ENCODE measurements at regions not wholly inside any gene's neighbourhood (a gene's known extent, or its start where the extent isn't known, plus 50 kb on each side); places are given as distances from the start of the nearest gene placed in this dataset.

DNA sequence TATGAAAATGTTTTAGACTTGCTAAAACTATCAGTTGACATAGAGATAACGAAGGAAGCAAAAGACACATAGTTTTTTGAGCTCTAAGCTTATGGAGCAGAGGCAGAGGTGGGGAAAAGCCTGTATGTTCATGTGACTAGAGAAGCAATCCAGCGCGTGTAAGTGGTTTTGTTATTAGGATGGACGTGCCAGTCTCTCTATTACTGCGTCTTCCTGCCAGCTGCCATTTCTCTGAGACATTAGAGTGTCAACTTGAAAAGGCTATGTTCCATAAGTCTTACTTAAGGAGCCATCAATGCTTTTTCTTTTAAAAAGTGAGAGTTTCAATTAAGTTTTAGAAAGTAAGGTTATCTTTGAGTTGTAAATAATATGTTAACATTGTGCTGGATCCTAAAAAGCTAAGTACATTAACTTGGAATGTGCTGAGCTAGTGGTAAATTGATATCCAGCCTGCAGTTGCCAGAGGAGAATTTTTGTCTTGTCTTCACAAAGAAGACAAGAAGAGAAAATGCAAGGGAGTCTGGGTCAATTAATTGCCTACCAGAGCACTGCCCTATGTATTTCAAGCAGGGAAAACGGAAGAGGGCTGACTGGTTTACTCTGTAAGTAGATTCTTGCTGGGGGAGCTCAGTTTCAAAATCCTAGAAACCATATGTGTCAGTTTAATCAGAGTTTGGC, 161.8 kb upstream of the B3GALT2 start:
- TF ChIP-seq, protein P1, sequence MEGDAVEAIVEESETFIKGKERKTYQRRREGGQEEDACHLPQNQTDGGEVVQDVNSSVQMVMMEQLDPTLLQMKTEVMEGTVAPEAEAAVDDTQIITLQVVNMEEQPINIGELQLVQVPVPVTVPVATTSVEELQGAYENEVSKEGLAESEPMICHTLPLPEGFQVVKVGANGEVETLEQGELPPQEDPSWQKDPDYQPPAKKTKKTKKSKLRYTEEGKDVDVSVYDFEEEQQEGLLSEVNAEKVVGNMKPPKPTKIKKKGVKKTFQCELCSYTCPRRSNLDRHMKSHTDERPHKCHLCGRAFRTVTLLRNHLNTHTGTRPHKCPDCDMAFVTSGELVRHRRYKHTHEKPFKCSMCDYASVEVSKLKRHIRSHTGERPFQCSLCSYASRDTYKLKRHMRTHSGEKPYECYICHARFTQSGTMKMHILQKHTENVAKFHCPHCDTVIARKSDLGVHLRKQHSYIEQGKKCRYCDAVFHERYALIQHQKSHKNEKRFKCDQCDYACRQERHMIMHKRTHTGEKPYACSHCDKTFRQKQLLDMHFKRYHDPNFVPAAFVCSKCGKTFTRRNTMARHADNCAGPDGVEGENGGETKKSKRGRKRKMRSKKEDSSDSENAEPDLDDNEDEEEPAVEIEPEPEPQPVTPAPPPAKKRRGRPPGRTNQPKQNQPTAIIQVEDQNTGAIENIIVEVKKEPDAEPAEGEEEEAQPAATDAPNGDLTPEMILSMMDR (IDR thresholded peaks at IDR 0.05; ENCODE audit: borderline replicate concordance, insufficient read depth, low read depth, low read length), result no peak
- H3K4me3 ChIP-seq (ENCODE audit: low read depth, low read length), result no peak overlapping the region

GRCh38 chr1:193346085-193346484, 159.7 kb upstream of the B3GALT2 start:
- no peak overlapping the region for H3K4me3 ChIP-seq (ENCODE audit: low read depth, low read length)
- TF ChIP-seq, protein P1 (IDR thresholded peaks at IDR 0.05; ENCODE audit: borderline replicate concordance, insufficient read depth, low read depth, low read length), result no peak

DNA sequence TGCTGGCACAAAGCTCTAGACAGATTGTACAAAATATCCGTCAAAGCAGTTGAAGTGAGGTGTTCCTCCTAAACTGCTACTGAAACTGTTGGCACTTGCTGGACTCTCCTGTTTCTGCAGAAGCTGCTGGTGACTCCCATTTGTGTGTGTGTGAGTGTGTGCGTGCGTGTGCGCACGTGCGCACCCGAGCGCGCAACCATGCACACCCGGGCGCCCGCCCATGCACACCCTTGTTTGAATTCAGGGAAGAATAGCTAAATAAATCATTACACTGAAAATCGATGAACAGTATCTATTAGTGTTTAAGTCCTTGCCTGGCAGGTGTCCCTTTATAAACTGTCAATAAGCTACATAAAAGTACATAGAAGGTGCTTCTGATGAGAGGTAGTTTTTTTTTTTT, 156.4 kb upstream of the B3GALT2 start:
- no peak overlapping the region for H3K4me3 ChIP-seq (ENCODE audit: low read depth, low read length)
- TF ChIP-seq, protein P1 (IDR thresholded peaks at IDR 0.05; ENCODE audit: borderline replicate concordance, insufficient read depth, low read depth, low read length), result no peak

- H3K4me3 ChIP-seq (ENCODE audit: low read depth, low read length), result no peak overlapping the region
- TF ChIP-seq, protein P1 (IDR thresholded peaks at IDR 0.05; ENCODE audit: borderline replicate concordance, insufficient read depth, low read depth, low read length), result no peak
Observed at GRCh38 chr1:193340331-193340730, 153.9 kb upstream of the B3GALT2 start.

- TF ChIP-seq, protein P1 (IDR thresholded peaks at IDR 0.05; ENCODE audit: borderline replicate concordance, insufficient read depth, low read depth, low read length), result no peak
- no peak overlapping the region for H3K4me3 ChIP-seq (ENCODE audit: low read depth, low read length)
Observed at GRCh38 chr1:193339401-193339800, 153.0 kb upstream of the B3GALT2 start.

- TF ChIP-seq, protein P1 (IDR thresholded peaks at IDR 0.05; ENCODE audit: borderline replicate concordance, insufficient read depth, low read depth, low read length), result no peak
Observed at GRCh38 chr1:193338194-193338593, 151.8 kb upstream of the B3GALT2 start.

GRCh38 chr1:193335806-193336428, 149.5 kb upstream of the B3GALT2 start:
- TF ChIP-seq, protein P1 (IDR thresholded peaks at IDR 0.05; ENCODE audit: borderline replicate concordance, insufficient read depth, low read depth, low read length), result no peak
- H3K4me3 ChIP-seq (ENCODE audit: low read depth, low read length), result no peak overlapping the region

More at GRCh38 chr1:193338194-193338593, 151.8 kb upstream of the B3GALT2 start:
- H3K4me3 ChIP-seq (ENCODE audit: low read depth, low read length), result no peak overlapping the region

Measured in GM12875 (cell line).